ENCODE measurements at regions not wholly inside any gene's neighbourhood (a gene's known extent, or its start where the extent isn't known, plus 50 kb on each side); places are given as distances from the start of the nearest gene placed in this dataset.

GRCh38 chr13:79833991-79834390 is 353.0 kb downstream of the NDFIP2 start:
- intact Hi-C loops (cut with DNase I) = no loop called here
- Histone ChIP-seq H3K27me3 (no peaks in the 10 kb centered on the region), H3K4me1 (no peaks in the 10 kb centered on the region), H3K36me3 (no peaks in the 10 kb centered on the region), H3K27ac (no peak overlapping the region), H3K4me3 (no peak overlapping the region), H3K9me3 (no peaks in the 10 kb centered on the region)
- 28% methylated on average over 1 of the region's 1 CpG for WGBS (ENCODE audit: insufficient coverage, low coverage, low lambda C conversion rate, missing lambda C conversion rate)
- no peak for DNase-seq
- TF ChIP-seq, protein P1, sequence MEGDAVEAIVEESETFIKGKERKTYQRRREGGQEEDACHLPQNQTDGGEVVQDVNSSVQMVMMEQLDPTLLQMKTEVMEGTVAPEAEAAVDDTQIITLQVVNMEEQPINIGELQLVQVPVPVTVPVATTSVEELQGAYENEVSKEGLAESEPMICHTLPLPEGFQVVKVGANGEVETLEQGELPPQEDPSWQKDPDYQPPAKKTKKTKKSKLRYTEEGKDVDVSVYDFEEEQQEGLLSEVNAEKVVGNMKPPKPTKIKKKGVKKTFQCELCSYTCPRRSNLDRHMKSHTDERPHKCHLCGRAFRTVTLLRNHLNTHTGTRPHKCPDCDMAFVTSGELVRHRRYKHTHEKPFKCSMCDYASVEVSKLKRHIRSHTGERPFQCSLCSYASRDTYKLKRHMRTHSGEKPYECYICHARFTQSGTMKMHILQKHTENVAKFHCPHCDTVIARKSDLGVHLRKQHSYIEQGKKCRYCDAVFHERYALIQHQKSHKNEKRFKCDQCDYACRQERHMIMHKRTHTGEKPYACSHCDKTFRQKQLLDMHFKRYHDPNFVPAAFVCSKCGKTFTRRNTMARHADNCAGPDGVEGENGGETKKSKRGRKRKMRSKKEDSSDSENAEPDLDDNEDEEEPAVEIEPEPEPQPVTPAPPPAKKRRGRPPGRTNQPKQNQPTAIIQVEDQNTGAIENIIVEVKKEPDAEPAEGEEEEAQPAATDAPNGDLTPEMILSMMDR (IDR thresholded peaks at IDR 0.05) = no peak
- TF ChIP-seq POLR2A (IDR thresholded peaks at IDR 0.05) = no peak
- ATAC-seq = no peak

GRCh38 chr13:79831556-79831955 is 350.6 kb downstream of the NDFIP2 start:
- H3K27ac ChIP-seq = no peak overlapping the region
- intact Hi-C loops (cut with DNase I) = no loop called here
- H3K36me3 ChIP-seq = no peaks in the 10 kb centered on the region
- H3K27me3 ChIP-seq = no peaks in the 10 kb centered on the region
- no peak for ATAC-seq
- TF ChIP-seq, protein P1 (IDR thresholded peaks at IDR 0.05) = no peak
- TF ChIP-seq POLR2A (IDR thresholded peaks at IDR 0.05) = no peak
- whole genome bisulfite sequencing (ENCODE audit: insufficient coverage, low coverage, low lambda C conversion rate, missing lambda C conversion rate) = 74% methylated on average over 3 of the region's 3 CpGs
- H3K4me1 ChIP-seq = no peaks in the 10 kb centered on the region
- H3K9me3 ChIP-seq = no peaks in the 10 kb centered on the region
- no peak for DNase-seq
- no peak overlapping the region for H3K4me3 ChIP-seq

- no peak overlapping the region for H3K27ac ChIP-seq
- no peak overlapping the region for H3K4me3 ChIP-seq
- ATAC-seq = no peak
- no peak for DNase-seq
- H3K4me1 ChIP-seq = no peaks in the 10 kb centered on the region
- TF ChIP-seq POLR2A (IDR thresholded peaks at IDR 0.05) = no peak
- TF ChIP-seq, protein P1 (IDR thresholded peaks at IDR 0.05) = no peak
- no peaks in the 10 kb centered on the region for H3K27me3 ChIP-seq
- 76% methylated on average over 3 of the region's 3 CpGs for WGBS (ENCODE audit: insufficient coverage, low coverage, low lambda C conversion rate, missing lambda C conversion rate)
- H3K36me3 ChIP-seq = no peaks in the 10 kb centered on the region
- intact Hi-C loops (cut with DNase I) = no loop called here
- H3K9me3 ChIP-seq = no peaks in the 10 kb centered on the region
Observed at GRCh38 chr13:79830945-79831344, 350.0 kb downstream of the NDFIP2 start.

DNA sequence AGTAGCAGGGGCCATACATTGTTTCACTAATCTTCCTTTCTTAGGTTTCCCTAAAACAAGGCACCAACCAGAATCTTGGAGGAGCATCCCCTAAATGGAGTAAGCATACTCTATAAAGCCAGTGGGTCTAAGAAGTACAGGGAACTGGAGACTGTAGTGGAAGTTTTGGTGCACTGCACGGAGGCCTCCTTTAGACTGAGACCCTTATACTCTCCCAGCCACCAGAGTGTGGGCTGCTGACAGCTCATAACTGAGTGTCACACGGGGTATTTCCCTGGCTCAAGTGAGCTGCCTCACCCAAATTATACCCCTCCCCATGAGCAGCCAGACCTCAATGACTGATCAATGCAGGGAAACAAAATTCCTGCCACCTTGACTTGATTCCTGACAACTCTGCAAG is 349.5 kb downstream of the NDFIP2 start:
- intact Hi-C loops (cut with DNase I) = no loop called here
- 80% methylated on average over 2 of the region's 2 CpGs for WGBS (ENCODE audit: insufficient coverage, low coverage, low lambda C conversion rate, missing lambda C conversion rate)
- no peak for ATAC-seq

More for the DNA sequence above, 349.5 kb downstream of the NDFIP2 start:
- no peak overlapping the region for H3K4me3 ChIP-seq
- DNase-seq = no peak
- no peaks in the 10 kb centered on the region for H3K27me3 ChIP-seq
- no peaks in the 10 kb centered on the region for H3K9me3 ChIP-seq
- no peaks in the 10 kb centered on the region for H3K36me3 ChIP-seq
- no peak overlapping the region for H3K27ac ChIP-seq
- H3K4me1 ChIP-seq = no peaks in the 10 kb centered on the region
- TF ChIP-seq, protein P1 (IDR thresholded peaks at IDR 0.05) = no peak
- no peak for TF ChIP-seq POLR2A (IDR thresholded peaks at IDR 0.05)
